Transverse colon (tissue), 4 donors: ENCODE measurements at regions not wholly inside any gene's neighbourhood (a gene's known extent, or its start where the extent isn't known, plus 50 kb on each side); places are given as distances from the start of the nearest gene placed in this dataset.

Experiments used
- CTCF ChIP-seq, 5 experiments: fragments of 200-600 bp in 3 of 5; fragments of 450-650 bp in 2 of 5; sonication (generic) in 3 of 5; IDR thresholded peaks; 1 replicate in 2 of 5; 2 replicates in 3 of 5; pipeline ENCODE4 v1.5.1; 2016 to 2017; ENCODE audit warnings: antibody characterized with exemption in 5 of 5, inconsistent platforms in 3 of 5, mild to moderate bottlenecking in 2 of 5, moderate library complexity in 1 of 5
- POLR2A ChIP-seq: fragments of 450-650 bp; IDR thresholded peaks from one replicate; pipeline ENCODE4 v1.6.1; 2016; ENCODE audit warnings: antibody characterized with exemption, mild to moderate bottlenecking, moderate library complexity
- POLR2AphosphoS5 ChIP-seq, 3 donors: sonication (generic); formaldehyde crosslinking; IDR thresholded peaks; one replicate each; pipeline ENCODE4 v1.6.1; 2016; ENCODE audit warnings: antibody characterized with exemption in 3 of 3

DNA sequence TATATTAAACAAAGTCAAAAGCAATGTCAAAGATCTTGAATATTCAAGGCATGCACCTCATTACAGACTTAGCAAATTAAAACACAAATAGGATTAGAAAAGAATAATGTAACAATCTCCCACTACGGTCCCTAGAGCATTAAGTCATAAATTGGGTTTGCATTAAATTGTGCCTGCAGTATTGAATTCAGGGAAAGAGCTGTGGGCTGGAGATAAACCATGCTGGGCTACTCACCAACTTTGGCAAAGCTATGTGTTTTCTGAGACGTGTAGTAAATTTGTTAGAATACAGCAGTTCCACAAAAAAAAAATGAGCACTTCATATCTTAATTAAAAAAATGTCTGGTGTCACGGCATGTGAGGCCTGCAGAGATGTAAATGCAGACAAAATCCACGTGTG lies 241.6 kb downstream of the SNX10 start:
- TF ChIP-seq CTCF (IDR thresholded peaks at IDR 0.05) (no peak), POLR2A (no peak), POLR2AphosphoS5 (IDR thresholded peaks at IDR 0.05) (no peak)
